ENCODE measurements at regions not wholly inside any gene's neighbourhood (a gene's known extent, or its start where the extent isn't known, plus 50 kb on each side); places are given as distances from the start of the nearest gene placed in this dataset.

GRCh38 chr12:107580750-107581618 is 104.6 kb upstream of the PWP1 start:
- TF ChIP-seq FOXA1 (IDR thresholded peaks at IDR 0.05) (no peak), BHLHE40 (IDR thresholded peaks at IDR 0.05; ENCODE audit: borderline replicate concordance) (no peak), FOXM1 (IDR thresholded peaks at IDR 0.05; ENCODE audit: borderline replicate concordance) (no peak), PKNOX1 (IDR thresholded peaks at IDR 0.05) (no peak), CTBP1 (IDR thresholded peaks at IDR 0.05; ENCODE audit: borderline replicate concordance) (no peak), L3MBTL2 (conservative IDR thresholded peaks at IDR 0.05) (no peak), HDGF (IDR thresholded peaks at IDR 0.05; ENCODE audit: borderline replicate concordance) (no peak), ARNT (IDR thresholded peaks at IDR 0.05) (no peak), ZNF384 (IDR thresholded peaks at IDR 0.05) (no peak), ELF4 (IDR thresholded peaks at IDR 0.05) (no peak), SUZ12 (IDR thresholded peaks at IDR 0.05) (no peak), LEF1 (IDR thresholded peaks at IDR 0.05; ENCODE audit: borderline replicate concordance) (no peak), TARDBP (IDR thresholded peaks at IDR 0.05) (no peak), SP1 (IDR thresholded peaks at IDR 0.05) (no peak), FOXK2 (IDR thresholded peaks at IDR 0.05) (no peak), NFRKB (IDR thresholded peaks at IDR 0.05) (no peak)
- ChIA-PET POLR2A (no interaction called here), CTCF (no interaction called here)
- no peak for DNase-seq (ENCODE audit: extremely low spot score)

GRCh38 chr12:107581619-107582015 is 104.0 kb upstream of the PWP1 start:
- no peak for TF ChIP-seq ARNT (IDR thresholded peaks at IDR 0.05)
- no peak for TF ChIP-seq ELF4 (IDR thresholded peaks at IDR 0.05)
- no peak for TF ChIP-seq HDGF (IDR thresholded peaks at IDR 0.05; ENCODE audit: borderline replicate concordance)
- TF ChIP-seq ZNF384 (IDR thresholded peaks at IDR 0.05): no peak
- no peak for TF ChIP-seq TARDBP (IDR thresholded peaks at IDR 0.05)
- TF ChIP-seq SP1 (IDR thresholded peaks at IDR 0.05): no peak
- TF ChIP-seq FOXM1 (IDR thresholded peaks at IDR 0.05; ENCODE audit: borderline replicate concordance): no peak
- no peak for TF ChIP-seq FOXK2 (IDR thresholded peaks at IDR 0.05)
- TF ChIP-seq BHLHE40 (IDR thresholded peaks at IDR 0.05; ENCODE audit: borderline replicate concordance): no peak
- no peak for TF ChIP-seq L3MBTL2 (conservative IDR thresholded peaks at IDR 0.05)
- TF ChIP-seq NFRKB (IDR thresholded peaks at IDR 0.05): no peak
- TF ChIP-seq FOXA1 (IDR thresholded peaks at IDR 0.05): no peak
- no peak for TF ChIP-seq PKNOX1 (IDR thresholded peaks at IDR 0.05)
- TF ChIP-seq LEF1 (IDR thresholded peaks at IDR 0.05; ENCODE audit: borderline replicate concordance): no peak
- no peak for TF ChIP-seq SUZ12 (IDR thresholded peaks at IDR 0.05)
- no peak for TF ChIP-seq CTBP1 (IDR thresholded peaks at IDR 0.05; ENCODE audit: borderline replicate concordance)
- DNase-seq (ENCODE audit: extremely low spot score): no peak
- ChIA-PET POLR2A (no interaction called here), CTCF (no interaction called here)

GRCh38 chr12:107583551-107583950 is 102.0 kb upstream of the PWP1 start:
- TF ChIP-seq FOXM1 (IDR thresholded peaks at IDR 0.05; ENCODE audit: borderline replicate concordance) (no peak), ELF4 (IDR thresholded peaks at IDR 0.05) (no peak), PKNOX1 (IDR thresholded peaks at IDR 0.05) (no peak), NFRKB (IDR thresholded peaks at IDR 0.05) (no peak), HDGF (IDR thresholded peaks at IDR 0.05; ENCODE audit: borderline replicate concordance) (no peak), LEF1 (IDR thresholded peaks at IDR 0.05; ENCODE audit: borderline replicate concordance) (no peak), ARNT (IDR thresholded peaks at IDR 0.05) (no peak), SP1 (IDR thresholded peaks at IDR 0.05) (no peak), FOXK2 (IDR thresholded peaks at IDR 0.05) (no peak)
- no peak for DNase-seq (ENCODE audit: extremely low spot score)
- POLR2A ChIA-PET: no interaction called here
- CTCF ChIA-PET: no interaction called here

GRCh38 chr12:107584563-107584962 is 101.0 kb upstream of the PWP1 start:
- no peak for DNase-seq (ENCODE audit: extremely low spot score)
- CTCF ChIA-PET: interaction anchor here (0.6 to 1.1 kb wide), 4 partner anchors 11 to 469 kb away, joined by 3 to 6 read pairs (median 3); no protein-coding TSS in a partner anchor
- POLR2A ChIA-PET: no interaction called here
- TF ChIP-seq NFRKB (IDR thresholded peaks at IDR 0.05) (no peak), ELF4 (IDR thresholded peaks at IDR 0.05) (no peak), TARDBP (IDR thresholded peaks at IDR 0.05) (no peak), L3MBTL2 (conservative IDR thresholded peaks at IDR 0.05) (no peak), FOXK2 (IDR thresholded peaks at IDR 0.05) (no peak), ZNF384 (IDR thresholded peaks at IDR 0.05) (no peak), SP1 (IDR thresholded peaks at IDR 0.05) (no peak), PKNOX1 (IDR thresholded peaks at IDR 0.05) (no peak), FOXM1 (IDR thresholded peaks at IDR 0.05; ENCODE audit: borderline replicate concordance) (no peak), HDGF (IDR thresholded peaks at IDR 0.05; ENCODE audit: borderline replicate concordance) (no peak), SUZ12 (IDR thresholded peaks at IDR 0.05) (no peak), ARNT (IDR thresholded peaks at IDR 0.05) (no peak), LEF1 (IDR thresholded peaks at IDR 0.05; ENCODE audit: borderline replicate concordance) (no peak), FOXA1 (IDR thresholded peaks at IDR 0.05) (no peak), CTBP1 (IDR thresholded peaks at IDR 0.05; ENCODE audit: borderline replicate concordance) (no peak), BHLHE40 (IDR thresholded peaks at IDR 0.05; ENCODE audit: borderline replicate concordance) (no peak)
